Vagina (tissue), 2 donors: ENCODE measurements at regions not wholly inside any gene's neighbourhood (a gene's known extent, or its start where the extent isn't known, plus 50 kb on each side); places are given as distances from the start of the nearest gene placed in this dataset.

Experiments
- CTCF ChIP-seq, 3 experiments: fragments of 450-650 bp in 2 of 3; fragments of 200-600 bp in 1 of 3; sonication (generic) in 1 of 3; IDR thresholded peaks; one replicate each; pipeline ENCODE4 v1.5.1; 2017 to 2019; ENCODE audit warnings: antibody characterized with exemption in 3 of 3, mild to moderate bottlenecking in 2 of 3, moderate library complexity in 2 of 3
- POLR2A ChIP-seq, 2 donors: fragments of 450-650 bp; IDR thresholded peaks; one replicate each; pipeline ENCODE4 v1.6.1; 2017; ENCODE audit warnings: antibody characterized with exemption in 2 of 2, mild to moderate bottlenecking in 2 of 2, moderate library complexity in 2 of 2

- TF ChIP-seq CTCF (IDR thresholded peaks at IDR 0.05): no peak
- TF ChIP-seq POLR2A (IDR thresholded peaks at IDR 0.05): no peak
Observed at GRCh38 chr18:42360716-42361115, 405.7 kb downstream of the PIK3C3 start.
